ENCODE measurements at regions not wholly inside any gene's neighbourhood (a gene's known extent, or its start where the extent isn't known, plus 50 kb on each side); places are given as distances from the start of the nearest gene placed in this dataset.

- ChIA-PET POLR2A (no interaction called here), CTCF (no interaction called here)
- no peak for DNase-seq
- H3K36me3 ChIP-seq (ENCODE audit: insufficient read depth, low read length), result no peaks in the 10 kb centered on the region
- Mint-ChIP-seq H3K4me3 (no peak overlapping the region), H3K4me1 (ENCODE audit: low read depth) (no peaks in the 10 kb centered on the region), H3K27me3 (peaks cover 61% of the 10 kb centered on the region), H3K27ac (no peak overlapping the region), H3K9me3 (peaks cover 2% of the 10 kb centered on the region), H3K36me3 (ENCODE audit: low read depth) (no peaks in the 10 kb centered on the region)
- H3K4me3 ChIP-seq (ENCODE audit: low read length), result no peak overlapping the region
- intact Hi-C loops (cut with DNase I, micrococcal nuclease), result no loop called here
- H3K9me3 ChIP-seq (ENCODE audit: control insufficient read depth in 1 of 2, insufficient read depth in 1 of 2, low read length in 2 of 2), result peaks cover 0 to 16% of the 10 kb centered on the region in 2 experiments
- ATAC-seq (ENCODE audit: poor library complexity), result no peak
- no peak for TF ChIP-seq CTCF (IDR thresholded peaks at IDR 0.05)
- H3K4me1 ChIP-seq (ENCODE audit: insufficient read depth, low read length), result no peaks in the 10 kb centered on the region
- H3K27me3 ChIP-seq (ENCODE audit: control insufficient read depth in 1 of 2, insufficient read depth in 2 of 2, low read length in 2 of 2), result peaks cover 0 to 9% of the 10 kb centered on the region in 2 experiments
- H3K27ac ChIP-seq (ENCODE audit: low read depth in 1 of 2, low read length in 2 of 2), result no peak overlapping the region
Measured at GRCh38 chr9:131801810-131802209, 61.9 kb upstream of the RAPGEF1 start.

- peaks cover 53% of the 10 kb centered on the region for H3K27me3 Mint-ChIP-seq
- no peak for TF ChIP-seq CTCF (IDR thresholded peaks at IDR 0.05)
- no peak overlapping the region for H3K27ac Mint-ChIP-seq
- no peaks in the 10 kb centered on the region for H3K36me3 Mint-ChIP-seq (ENCODE audit: low read depth)
- no peaks in the 10 kb centered on the region for H3K36me3 ChIP-seq (ENCODE audit: insufficient read depth, low read length)
- intact Hi-C loops (cut with DNase I, micrococcal nuclease), result no loop called here
- no peak for ATAC-seq (ENCODE audit: poor library complexity)
- H3K4me1 ChIP-seq (ENCODE audit: insufficient read depth, low read length), result no peaks in the 10 kb centered on the region
- no peaks in the 10 kb centered on the region for H3K4me1 Mint-ChIP-seq (ENCODE audit: low read depth)
- CTCF ChIA-PET, result no interaction called here
- H3K4me3 Mint-ChIP-seq, result no peak overlapping the region
- H3K27ac ChIP-seq (ENCODE audit: low read depth in 1 of 2, low read length in 2 of 2), result no peak overlapping the region
- no peak for DNase-seq
- peaks cover 0 to 24% of the 10 kb centered on the region in 2 experiments for H3K9me3 ChIP-seq (ENCODE audit: control insufficient read depth in 1 of 2, insufficient read depth in 1 of 2, low read length in 2 of 2)
- H3K4me3 ChIP-seq (ENCODE audit: low read length), result no peak overlapping the region
- peaks cover 2% of the 10 kb centered on the region for H3K9me3 Mint-ChIP-seq
- POLR2A ChIA-PET, result no interaction called here
- H3K27me3 ChIP-seq (ENCODE audit: control insufficient read depth in 1 of 2, insufficient read depth in 2 of 2, low read length in 2 of 2), result peaks cover 0 to 9% of the 10 kb centered on the region in 2 experiments
Measured at GRCh38 chr9:131800843-131801242, 61.0 kb upstream of the RAPGEF1 start.

- CTCF ChIA-PET, result no interaction called here
- H3K27me3 ChIP-seq (ENCODE audit: control insufficient read depth in 1 of 2, insufficient read depth in 2 of 2, low read length in 2 of 2), result peaks cover 0 to 9% of the 10 kb centered on the region in 2 experiments
- no peak for TF ChIP-seq CTCF (IDR thresholded peaks at IDR 0.05)
- H3K27ac ChIP-seq (ENCODE audit: low read depth in 1 of 2, low read length in 2 of 2), result no peak overlapping the region
- no peaks in the 10 kb centered on the region for H3K4me1 ChIP-seq (ENCODE audit: insufficient read depth, low read length)
- Mint-ChIP-seq H3K4me1 (ENCODE audit: low read depth) (no peaks in the 10 kb centered on the region), H3K27ac (no peak overlapping the region), H3K27me3 (peaks cover 56% of the 10 kb centered on the region), H3K4me3 (no peak overlapping the region), H3K9me3 (peaks cover 4% of the 10 kb centered on the region), H3K36me3 (ENCODE audit: low read depth) (no peaks in the 10 kb centered on the region)
- no peaks in the 10 kb centered on the region for H3K36me3 ChIP-seq (ENCODE audit: insufficient read depth, low read length)
- DNase-seq, result no peak
- ATAC-seq (ENCODE audit: poor library complexity), result no peak
- POLR2A ChIA-PET, result no interaction called here
- H3K9me3 ChIP-seq (ENCODE audit: control insufficient read depth in 1 of 2, insufficient read depth in 1 of 2, low read length in 2 of 2), result peaks cover 0 to 24% of the 10 kb centered on the region in 2 experiments
- intact Hi-C loops (cut with DNase I, micrococcal nuclease), result no loop called here
- no peak overlapping the region for H3K4me3 ChIP-seq (ENCODE audit: low read length)
Measured at GRCh38 chr9:131800366-131800765, 60.5 kb upstream of the RAPGEF1 start.
